ENCODE measurements at regions not wholly inside any gene's neighbourhood (a gene's known extent, or its start where the extent isn't known, plus 50 kb on each side); places are given as distances from the start of the nearest gene placed in this dataset.
"Not testable (repeated sequence)": the region's sequence is repeated elsewhere in the genome, so short reads cannot be mapped to it uniquely, and the experiment has no call there.

GRCh38 chr3:197399486-197399885 lies 101.1 kb upstream of the DLG1 start:
- no peaks in the 10 kb centered on the region for H3K4me1 ChIP-seq
- no peak overlapping the region for H3K4me3 ChIP-seq
- no peaks in the 10 kb centered on the region for H3K36me3 ChIP-seq
- intact Hi-C loops (cut with DNase I; ENCODE audit: low total_unique reads) (no loop called here), in situ Hi-C loops (cut with MboI; ENCODE audit: low sequenced_read_pairs in 4 of 4) (no loop called here)
- no peaks in the 10 kb centered on the region for H3K9me3 ChIP-seq
- H3K27ac ChIP-seq, result no peak overlapping the region
- no peak for TF ChIP-seq POLR2A (IDR thresholded peaks at IDR 0.05)
- TF ChIP-seq, protein P1, sequence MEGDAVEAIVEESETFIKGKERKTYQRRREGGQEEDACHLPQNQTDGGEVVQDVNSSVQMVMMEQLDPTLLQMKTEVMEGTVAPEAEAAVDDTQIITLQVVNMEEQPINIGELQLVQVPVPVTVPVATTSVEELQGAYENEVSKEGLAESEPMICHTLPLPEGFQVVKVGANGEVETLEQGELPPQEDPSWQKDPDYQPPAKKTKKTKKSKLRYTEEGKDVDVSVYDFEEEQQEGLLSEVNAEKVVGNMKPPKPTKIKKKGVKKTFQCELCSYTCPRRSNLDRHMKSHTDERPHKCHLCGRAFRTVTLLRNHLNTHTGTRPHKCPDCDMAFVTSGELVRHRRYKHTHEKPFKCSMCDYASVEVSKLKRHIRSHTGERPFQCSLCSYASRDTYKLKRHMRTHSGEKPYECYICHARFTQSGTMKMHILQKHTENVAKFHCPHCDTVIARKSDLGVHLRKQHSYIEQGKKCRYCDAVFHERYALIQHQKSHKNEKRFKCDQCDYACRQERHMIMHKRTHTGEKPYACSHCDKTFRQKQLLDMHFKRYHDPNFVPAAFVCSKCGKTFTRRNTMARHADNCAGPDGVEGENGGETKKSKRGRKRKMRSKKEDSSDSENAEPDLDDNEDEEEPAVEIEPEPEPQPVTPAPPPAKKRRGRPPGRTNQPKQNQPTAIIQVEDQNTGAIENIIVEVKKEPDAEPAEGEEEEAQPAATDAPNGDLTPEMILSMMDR (IDR thresholded peaks at IDR 0.05 in 4 of 5, conservative IDR thresholded peaks at IDR 0.05 in 1 of 5), result no peak
- no peaks in the 10 kb centered on the region for H3K27me3 ChIP-seq
- ATAC-seq (no peak), DNase-seq (no peak)

GRCh38 chr3:197398286-197398878 lies 100.0 kb upstream of the DLG1 start:
- no peak for ATAC-seq
- in situ Hi-C loops (cut with MboI; ENCODE audit: low sequenced_read_pairs in 4 of 4), result no loop called here

GRCh38 chr3:197397838-197398237 lies 99.4 kb upstream of the DLG1 start:
- intact Hi-C loops (cut with DNase I; ENCODE audit: low total_unique reads), result no loop called here
- H3K27ac ChIP-seq, result no peak overlapping the region
- ATAC-seq, result no peak
- in situ Hi-C loops (cut with MboI; ENCODE audit: low sequenced_read_pairs in 4 of 4), result no loop called here
- H3K36me3 ChIP-seq, result no peaks in the 10 kb centered on the region
- H3K27me3 ChIP-seq, result no peaks in the 10 kb centered on the region
- H3K4me1 ChIP-seq, result no peaks in the 10 kb centered on the region
- no peak for DNase-seq
- no peak overlapping the region for H3K4me3 ChIP-seq
- no peaks in the 10 kb centered on the region for H3K9me3 ChIP-seq
- TF ChIP-seq POLR2A (IDR thresholded peaks at IDR 0.05), result no peak
- TF ChIP-seq, protein P1 (IDR thresholded peaks at IDR 0.05 in 4 of 5, conservative IDR thresholded peaks at IDR 0.05 in 1 of 5), result no peak

More at GRCh38 chr3:197398286-197398878, 100.0 kb upstream of the DLG1 start:
- DNase-seq, result no peak
- H3K4me1 ChIP-seq, result no peaks in the 10 kb centered on the region
- no peak overlapping the region for H3K4me3 ChIP-seq
- no peak overlapping the region for H3K27ac ChIP-seq
- H3K36me3 ChIP-seq, result no peaks in the 10 kb centered on the region
- intact Hi-C loops (cut with DNase I; ENCODE audit: low total_unique reads), result no loop called here
- H3K27me3 ChIP-seq, result no peaks in the 10 kb centered on the region
- TF ChIP-seq POLR2A (IDR thresholded peaks at IDR 0.05), result no peak
- TF ChIP-seq, protein P1 (IDR thresholded peaks at IDR 0.05 in 4 of 5, conservative IDR thresholded peaks at IDR 0.05 in 1 of 5), result no peak
- no peaks in the 10 kb centered on the region for H3K9me3 ChIP-seq

DNA sequence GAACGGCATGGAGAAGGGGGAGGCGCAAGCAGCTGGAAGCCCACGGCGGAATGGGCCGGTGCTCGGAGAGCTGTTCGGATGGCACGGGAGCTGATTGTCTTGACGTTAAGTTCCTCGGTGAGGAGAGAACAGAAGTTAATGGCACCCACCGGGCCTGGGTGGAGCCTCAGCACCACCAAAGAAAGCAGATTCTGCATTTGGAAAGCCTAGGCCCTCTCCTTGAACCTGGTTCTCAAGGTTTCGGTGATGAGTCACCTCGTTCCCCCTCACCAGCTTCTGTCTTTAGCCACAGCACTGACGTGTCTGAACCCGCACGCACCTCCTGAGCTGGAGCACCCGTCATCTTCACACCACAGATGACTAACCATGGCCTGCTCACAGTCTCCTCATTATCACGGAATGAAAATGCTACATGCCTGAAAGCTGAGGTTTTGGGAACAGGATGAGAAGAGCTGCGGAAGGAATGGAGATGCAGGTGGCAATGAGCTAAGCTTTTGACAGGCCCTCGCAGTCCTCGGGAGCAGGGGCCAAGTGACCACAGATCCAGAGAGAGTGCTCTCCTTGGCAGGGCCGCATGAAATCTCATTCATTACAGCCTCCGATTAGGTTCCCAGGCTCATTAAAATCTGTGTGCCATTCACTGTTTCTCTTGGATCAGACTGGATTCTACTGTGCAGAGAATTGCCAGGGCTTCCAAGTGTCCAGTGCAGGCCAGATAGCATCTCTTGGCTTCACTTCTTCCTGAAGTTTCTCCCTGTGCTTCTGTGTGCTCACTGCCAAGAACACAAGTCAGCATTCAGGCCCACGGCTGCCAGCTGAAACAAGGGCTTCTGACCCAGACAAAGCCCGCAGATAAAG lies 96.3 kb upstream of the DLG1 start:
- in situ Hi-C loops (cut with MboI; ENCODE audit: low sequenced_read_pairs in 4 of 4) (no loop called here), intact Hi-C loops (cut with DNase I; ENCODE audit: low total_unique reads) (no loop called here)
- Histone ChIP-seq H3K4me1 (no peaks in the 10 kb centered on the region), H3K36me3 (no peaks in the 10 kb centered on the region), H3K27me3 (no peaks in the 10 kb centered on the region), H3K4me3 (no peak overlapping the region), H3K27ac (no peak overlapping the region), H3K9me3 (no peaks in the 10 kb centered on the region)
- TF ChIP-seq, protein P1 (IDR thresholded peaks at IDR 0.05 in 4 of 5, conservative IDR thresholded peaks at IDR 0.05 in 1 of 5), result no peak
- no peak for TF ChIP-seq POLR2A (IDR thresholded peaks at IDR 0.05)
- ATAC-seq, result peak in 1 of 2 donors; percentile 45
- no peak for DNase-seq

GRCh38 chr3:197394126-197394463 lies 95.7 kb upstream of the DLG1 start:
- H3K4me1 ChIP-seq; H3K4me3 ChIP-seq; in situ Hi-C loops (cut with MboI; ENCODE audit: low sequenced_read_pairs in 4 of 4); intact Hi-C loops (cut with DNase I; ENCODE audit: low total_unique reads); ATAC-seq; H3K36me3 ChIP-seq; H3K9me3 ChIP-seq; H3K27me3 ChIP-seq; DNase-seq; H3K27ac ChIP-seq: not testable (repeated sequence)

Measured in gastrocnemius medialis (tissue), 4 donors.